Ureter (tissue), 1 donor: ENCODE measurements at regions not wholly inside any gene's neighbourhood (a gene's known extent, or its start where the extent isn't known, plus 50 kb on each side); places are given as distances from the start of the nearest gene placed in this dataset.

Experiments
- DNase-seq: peaks from one replicate; pipeline ENCODE4 v3.0.0-alpha.2; 2020; ENCODE audit warnings: low spot score
- donor health status: DM: yes; HTN: yes; CAD: no.

DNA sequence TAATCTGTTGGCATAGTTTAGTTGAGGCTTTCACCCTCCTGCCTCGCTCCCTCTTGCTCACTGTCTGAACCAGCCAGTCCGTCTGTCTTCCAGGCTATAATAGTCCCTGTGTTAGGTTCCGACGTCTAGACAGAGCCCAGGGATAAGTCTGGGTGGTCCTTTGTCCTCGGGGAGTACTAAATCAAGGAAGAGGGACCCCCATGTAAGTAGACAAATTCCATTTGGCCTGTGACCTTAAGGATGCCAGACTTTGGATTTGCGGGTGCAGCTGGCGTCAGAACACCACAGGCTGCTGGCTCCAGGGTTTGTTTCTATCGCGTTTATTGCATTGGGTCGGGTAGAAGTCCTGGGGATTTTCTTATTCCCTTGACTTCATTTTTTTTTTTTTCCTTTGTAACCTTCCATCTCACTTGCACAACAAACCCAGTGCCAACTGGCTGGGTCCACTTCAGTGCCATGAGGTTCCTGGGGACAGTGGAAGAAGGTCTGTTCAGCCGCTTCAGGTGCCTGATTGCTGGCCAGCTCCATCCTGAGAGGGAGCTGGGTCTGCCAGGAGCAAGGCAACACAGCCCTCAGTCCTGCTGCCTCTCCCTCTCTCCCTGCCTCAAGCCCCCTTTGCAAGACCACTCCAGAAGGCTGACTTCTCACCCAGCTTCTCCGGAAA, 95.4 kb upstream of the KLHL25 start:
- no peak for DNase-seq

DNA sequence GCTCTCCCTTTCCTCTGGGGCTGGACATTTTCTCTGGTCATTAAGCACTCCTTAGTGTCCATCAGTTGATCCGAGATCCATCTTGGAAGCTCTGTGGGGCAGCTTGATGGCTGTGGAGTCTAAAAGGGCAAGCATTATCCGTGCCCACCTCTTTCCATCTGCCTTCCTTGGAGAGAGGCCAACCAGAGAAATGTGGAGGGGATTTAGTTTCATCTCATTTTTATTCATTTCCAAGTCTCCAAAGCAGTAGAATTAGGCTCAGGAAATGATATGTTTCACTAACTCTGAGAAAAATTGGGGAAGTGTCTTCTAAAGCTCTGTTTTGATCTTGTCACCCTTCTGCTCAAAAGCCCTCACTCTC, 95.9 kb upstream of the KLHL25 start:
- no peak for DNase-seq

DNA sequence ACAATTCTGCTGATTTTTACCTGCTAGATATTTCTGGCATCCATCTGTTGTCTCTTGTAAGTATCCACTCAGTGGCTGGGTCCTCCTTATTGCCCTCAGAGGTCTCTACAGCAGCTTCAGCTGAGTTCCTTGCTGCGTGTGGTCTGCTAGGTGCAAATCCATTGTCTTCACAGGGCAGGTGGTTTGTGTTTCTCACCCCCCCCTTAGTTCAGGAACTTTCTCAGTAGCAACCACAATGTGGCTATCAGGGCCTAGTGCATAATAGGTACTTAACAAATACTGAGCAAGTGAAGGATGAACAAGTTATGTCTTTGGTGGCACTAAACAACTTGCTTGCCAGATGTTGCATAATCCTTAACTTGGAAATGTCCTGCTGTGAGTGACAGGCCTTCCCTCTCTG, 96.7 kb upstream of the KLHL25 start:
- DNase-seq = no peak

DNA sequence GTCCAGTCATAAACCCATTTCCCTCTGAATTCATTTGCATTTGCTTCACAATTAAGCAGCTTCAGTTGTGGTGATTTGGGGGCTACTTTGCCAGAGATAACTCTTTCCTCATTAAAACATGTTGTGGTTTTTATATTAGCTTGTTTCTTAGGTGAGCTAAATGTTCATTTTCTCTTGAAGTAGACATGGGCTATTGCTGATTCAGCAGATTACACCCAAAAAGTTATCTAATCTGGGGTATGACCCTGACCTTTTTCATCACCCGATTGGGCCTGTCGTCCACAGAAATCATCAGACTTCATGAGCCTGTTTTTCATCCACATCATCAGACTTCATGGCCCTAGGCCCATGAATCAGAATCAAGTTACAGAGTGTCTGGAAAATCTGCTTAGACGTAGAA, 97.5 kb upstream of the KLHL25 start:
- DNase-seq = no peak

DNA sequence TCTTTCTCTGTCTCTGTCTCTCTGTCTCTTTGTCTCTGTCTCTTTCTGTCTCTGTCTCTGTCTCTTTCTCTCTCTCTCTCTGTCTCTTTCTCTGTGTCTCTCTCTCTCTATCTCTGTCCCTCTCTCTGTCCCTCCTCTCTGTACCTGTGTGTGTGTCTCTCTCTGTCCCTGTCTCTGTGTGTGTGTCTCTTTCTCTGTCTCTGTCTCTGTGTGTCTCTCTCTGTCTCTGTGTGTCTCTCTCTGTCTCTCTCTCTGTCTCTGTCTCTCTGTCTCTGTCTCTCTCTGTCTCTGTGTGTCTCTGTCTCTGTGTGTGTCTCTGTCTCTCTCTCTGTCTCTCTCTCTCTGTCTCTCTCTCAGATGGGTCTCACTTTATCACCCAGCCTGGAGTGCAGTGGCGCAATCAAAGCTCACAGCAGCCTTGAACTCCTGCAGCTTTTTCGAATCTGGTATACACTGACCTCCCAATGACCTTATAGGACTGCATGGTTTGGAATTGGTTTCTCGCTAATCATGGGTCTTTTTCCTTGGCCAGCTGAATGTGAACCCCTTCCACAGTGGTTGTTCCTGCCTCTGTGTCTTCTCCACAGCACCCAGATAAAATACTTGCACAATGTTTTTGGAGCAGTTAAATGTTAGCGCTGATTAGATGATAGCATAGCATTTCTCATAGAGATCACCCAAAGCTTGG, 102.6 kb upstream of the KLHL25 start:
- no peak for DNase-seq

DNA sequence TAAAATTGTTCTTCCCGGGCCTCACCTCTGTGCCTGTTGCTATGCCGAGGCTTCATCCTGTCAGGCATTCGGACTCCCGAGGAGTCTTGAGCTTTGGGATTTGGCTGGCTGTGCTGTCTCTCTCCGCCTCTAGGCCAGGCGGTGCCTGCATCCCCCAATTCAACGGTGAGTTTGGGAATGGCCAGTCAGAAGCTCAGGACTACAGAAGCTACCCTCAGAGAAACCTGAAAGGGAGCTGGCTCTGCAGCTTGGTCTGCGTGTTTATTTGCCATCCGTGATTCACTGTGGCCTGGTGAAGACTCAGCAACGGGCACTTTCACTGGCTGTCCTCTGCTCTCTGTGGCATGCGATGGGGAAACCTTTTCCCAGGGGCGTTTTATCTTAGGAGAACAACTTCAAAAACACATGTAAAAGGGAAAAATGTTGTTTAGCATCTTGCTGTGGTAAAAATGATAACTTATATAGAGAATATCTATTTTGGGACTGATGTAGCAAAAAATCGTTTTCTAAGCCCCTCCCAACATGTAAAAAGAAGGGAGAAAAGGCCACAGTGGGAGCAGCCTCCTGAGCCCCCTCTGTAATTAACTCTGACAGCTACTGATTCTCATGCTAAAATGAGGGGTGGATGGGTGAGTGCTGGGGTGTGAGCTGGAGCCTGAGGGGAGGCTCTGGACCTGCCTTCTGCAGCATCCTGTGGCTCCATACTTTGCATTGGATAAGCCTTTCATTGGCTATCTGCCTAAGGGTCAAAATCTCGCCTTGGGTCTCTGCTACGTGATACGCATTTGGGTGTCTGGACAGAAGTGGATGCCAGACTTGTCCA, 103.4 kb upstream of the KLHL25 start:
- no peak for DNase-seq

DNA sequence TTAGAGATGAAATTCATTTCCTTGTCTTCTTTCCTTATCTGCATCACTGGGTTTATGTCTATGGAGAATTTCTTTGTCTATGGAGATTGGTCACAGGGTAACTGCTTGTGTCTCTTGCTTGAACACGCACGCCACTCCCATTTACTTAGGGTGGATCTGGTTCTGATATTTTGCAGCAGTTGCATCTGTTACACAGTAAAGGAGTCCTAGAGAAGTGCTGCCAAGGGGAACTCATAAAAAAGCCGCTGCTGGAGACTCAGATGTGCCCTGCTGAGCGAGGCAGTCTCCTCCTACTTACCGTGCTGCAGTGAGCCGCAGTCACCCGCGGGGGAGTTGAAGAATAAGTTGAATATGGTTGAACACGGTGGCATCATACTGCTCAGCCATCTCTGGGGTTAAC, 105.2 kb upstream of the KLHL25 start:
- DNase-seq = no peak

DNA sequence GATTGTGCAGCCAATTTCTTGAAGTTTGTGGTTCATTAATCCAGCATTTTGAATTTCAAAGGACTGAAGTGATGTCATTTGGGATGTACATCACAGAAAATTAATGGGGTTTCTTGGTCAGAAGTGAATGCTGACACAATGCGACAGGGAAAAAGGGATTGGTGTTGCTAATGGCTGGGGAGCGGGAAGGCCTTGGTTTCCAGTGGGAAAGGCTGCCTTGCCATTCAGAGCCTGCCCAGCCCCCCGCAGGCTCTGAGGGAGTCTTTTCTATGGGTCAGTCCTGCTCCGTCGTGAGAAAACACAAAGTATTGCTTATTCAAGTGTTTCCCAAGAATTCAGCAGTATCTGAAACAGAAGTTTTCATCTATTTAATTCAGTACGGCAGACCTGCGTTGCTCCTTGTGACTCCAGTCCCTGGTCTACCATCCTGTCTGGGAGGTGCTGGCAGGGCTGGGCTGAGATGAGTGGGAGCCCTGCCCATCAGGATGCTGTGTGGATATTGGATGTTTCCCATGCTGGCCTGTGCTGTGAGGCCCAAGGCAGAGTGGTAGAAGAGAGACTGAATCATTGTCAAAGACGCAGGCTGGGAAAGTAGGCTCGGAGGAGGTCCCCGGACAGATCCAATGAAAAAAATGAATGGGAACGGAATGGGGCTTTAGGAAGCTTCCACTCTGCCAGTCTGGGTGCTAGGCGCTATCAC, 111.2 kb upstream of the KLHL25 start:
- DNase-seq = no peak

DNA sequence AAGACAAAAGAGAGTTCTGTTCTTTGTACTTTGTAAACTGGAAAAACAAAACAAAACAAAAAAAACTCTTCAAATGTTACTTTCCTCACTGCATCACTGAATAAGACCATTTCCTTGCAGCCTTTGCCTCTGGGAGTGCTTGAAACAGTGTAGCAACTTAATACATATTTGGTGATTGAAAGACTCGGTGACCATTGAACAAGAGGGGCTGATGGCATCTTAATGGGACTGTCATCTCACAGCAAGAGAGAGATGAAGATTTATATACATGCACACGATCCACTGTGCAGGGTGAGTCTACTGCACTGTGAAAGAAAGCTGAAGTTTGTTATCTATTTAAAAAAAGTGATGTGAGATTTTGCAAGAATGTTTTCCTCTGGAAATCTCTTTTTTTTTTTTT, 111.9 kb upstream of the KLHL25 start:
- no peak for DNase-seq

DNA sequence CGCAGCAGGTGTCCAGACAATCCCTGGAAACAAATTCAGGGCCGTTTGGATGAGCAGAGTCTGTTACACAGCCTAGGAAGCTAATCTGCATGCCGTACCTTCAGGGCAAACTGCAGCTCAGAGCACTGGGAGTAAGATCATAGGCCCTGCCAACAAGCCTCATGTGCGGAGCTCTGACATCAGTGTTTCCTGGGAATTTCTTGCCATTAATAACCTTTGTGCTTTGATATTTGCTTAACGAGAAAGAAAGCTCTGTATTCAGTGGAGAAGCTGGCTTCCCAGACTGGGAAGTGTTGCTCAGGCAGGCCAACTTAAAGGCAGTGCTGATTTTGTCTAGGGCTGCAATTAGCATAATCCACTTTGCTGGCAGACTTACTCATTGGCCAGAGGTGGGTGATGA, 116.1 kb upstream of the KLHL25 start:
- no peak for DNase-seq

DNA sequence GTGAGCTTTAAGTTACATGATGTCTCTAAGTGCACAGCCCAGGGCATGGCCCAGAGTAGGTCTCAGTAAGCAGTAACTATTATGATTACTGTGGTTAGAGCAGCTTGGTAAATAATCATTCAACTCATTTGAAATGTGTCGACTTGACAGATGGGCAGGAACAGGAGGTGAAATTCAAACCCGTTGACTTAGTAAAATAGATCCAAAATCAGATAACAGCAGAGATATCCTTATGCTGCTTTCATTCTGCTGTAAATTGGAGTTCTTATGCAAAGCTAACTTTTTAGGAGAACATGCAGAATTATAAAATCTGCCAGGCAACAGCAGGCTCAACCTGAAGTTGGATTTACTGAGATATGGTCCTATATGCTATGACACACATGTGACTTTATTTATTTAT, 118.7 kb upstream of the KLHL25 start:
- DNase-seq = no peak

DNA sequence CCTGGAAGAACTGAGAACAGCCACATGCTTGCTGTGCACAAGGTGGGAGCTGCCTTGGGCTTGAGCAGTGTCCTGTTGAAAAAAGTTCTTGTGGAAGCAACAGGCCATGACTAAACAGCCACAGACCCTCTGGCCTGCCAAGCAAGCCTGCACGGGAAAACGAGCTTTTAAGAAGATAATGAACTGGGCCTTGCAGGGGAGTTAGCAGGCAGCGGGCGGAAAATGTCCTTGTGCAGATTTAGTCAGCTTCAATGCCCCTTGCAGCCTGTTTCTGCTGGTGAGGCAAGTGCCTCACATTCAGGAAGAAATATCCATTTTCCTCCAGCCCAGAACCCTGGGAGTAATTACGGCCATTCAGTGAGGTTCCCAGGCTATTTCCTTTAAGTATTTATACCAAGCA, 126.2 kb upstream of the KLHL25 start:
- DNase-seq = no peak

DNA sequence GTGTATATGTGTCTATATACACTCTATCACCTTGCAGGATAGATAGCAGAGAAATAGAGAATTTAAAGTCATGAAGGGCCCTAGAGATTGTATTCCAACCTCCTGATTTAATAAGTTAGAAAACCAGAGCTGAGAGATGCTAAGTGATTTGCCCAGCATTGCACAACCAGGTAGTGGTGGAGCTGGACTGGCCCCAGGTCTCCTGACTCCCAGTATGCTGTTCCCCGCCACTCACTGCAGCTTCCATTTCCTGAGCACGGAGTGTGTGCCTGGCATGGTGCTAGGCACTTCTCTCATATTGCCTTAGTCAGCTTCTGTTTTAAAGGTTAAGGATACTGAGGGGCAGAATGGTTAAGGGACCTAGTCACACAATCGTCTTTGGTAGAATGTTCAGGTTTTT, 129.4 kb upstream of the KLHL25 start:
- no peak for DNase-seq

DNA sequence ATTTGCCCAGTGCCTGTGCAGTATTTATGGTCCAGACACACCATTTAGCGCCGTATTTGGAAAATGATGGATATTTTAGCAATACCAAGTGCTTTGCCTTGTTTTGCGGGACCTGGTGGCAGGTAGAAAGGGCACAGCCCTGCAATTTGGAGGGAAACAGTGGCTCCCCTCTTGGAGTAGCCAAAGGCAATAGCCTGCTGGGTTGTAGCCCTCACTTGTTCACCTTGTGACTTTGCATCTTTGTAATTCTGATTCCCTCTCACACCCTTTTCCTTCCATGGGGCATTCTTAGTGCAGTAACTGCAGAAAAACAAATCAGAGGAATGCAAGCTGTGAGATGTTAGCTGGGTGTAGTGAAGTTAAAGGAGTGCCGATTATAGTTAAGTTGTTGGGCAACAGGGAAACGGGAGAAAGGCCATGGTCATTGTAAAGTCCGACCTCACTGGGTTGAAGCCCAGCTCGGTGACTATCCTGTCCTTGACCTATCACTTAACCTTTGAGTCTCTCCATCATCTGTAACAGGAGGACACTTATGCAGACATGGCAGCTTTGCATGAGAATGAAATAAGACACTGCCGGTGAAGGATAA, 131.0 kb upstream of the KLHL25 start:
- DNase-seq = no peak

DNA sequence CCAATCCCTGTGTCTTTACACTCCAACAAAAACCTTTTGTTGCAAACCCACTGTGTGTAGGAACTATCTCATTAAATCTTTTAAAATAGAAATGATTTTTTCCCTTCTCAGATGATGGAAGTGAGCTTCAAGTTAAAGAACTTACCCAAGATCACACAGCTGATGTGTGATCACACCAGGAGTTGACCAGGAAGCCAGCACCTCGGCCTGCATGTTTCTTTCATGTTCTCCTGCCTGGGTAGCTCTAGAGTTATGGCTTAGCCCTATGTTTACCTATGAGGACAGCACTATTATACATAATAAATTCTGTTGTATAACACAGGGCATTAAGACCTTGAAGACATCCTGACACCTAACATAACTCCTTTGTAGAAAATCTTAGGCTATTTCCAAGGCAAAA, 132.1 kb upstream of the KLHL25 start:
- DNase-seq = no peak

DNA sequence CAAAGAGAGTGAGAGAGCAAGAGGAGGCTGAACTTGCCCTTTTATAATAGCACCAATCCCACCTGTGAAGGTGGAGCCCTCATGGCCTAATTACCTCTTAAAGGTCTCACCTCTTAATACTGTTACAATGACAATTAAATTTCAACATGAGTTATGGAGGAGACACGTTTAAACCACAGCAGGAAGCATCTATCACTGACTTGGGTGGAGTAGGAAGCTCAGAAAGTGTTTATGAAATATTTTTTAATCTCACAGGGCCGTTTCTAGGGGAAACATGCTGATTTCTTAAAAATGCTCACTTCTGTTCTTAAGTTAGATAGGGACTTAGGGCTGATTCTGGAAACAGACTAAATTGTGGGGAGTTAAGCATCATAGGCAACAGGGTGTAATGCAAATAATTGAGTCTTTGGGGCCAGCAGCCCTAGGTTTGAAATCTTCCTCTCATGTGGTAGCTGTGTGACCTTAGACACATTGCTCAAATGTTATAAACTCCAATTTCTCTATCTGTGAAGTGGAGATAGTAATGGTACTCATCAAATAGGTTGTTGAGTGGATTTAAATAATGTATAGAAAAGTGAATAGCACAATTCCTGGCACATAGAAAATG, 133.3 kb upstream of the KLHL25 start:
- no peak for DNase-seq

DNA sequence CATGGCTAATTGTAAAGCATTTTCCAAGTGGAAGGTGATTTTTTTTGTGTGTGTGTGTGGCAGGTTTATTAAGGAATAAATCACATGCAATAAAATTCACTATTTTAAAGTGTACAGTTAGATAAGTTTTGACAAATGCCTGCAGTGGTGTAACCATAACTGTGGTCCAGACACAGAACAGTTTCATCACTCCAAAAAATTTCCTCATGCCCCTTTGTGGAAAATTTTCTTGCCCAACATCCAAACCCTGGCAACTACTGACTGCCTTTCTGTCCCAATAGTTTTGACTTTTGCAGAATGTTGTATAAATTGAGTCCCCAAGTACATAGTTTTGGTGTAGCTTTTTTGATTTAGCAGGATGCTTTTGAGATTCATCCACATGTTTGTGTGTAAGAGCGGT, 135.1 kb upstream of the KLHL25 start:
- no peak for DNase-seq

DNA sequence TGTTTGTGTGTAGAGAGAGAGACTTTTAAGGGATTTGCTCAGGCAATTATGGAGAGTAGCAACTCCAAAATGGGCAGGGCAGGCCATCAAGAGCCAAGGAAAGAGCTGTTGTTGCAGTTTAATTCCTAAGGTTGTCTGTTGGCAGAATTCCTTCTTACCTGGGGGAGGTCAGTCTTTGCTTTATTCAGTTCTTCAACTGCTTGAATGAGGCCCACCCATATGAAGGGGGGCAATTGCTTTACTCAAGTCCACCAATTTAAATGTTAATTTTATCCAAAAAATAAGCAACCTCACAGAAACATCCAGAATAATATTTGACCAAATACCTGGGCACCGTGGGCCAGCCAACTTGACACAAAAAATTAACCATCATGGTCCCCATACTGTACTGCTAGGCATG, 137.7 kb upstream of the KLHL25 start:
- DNase-seq = no peak

DNA sequence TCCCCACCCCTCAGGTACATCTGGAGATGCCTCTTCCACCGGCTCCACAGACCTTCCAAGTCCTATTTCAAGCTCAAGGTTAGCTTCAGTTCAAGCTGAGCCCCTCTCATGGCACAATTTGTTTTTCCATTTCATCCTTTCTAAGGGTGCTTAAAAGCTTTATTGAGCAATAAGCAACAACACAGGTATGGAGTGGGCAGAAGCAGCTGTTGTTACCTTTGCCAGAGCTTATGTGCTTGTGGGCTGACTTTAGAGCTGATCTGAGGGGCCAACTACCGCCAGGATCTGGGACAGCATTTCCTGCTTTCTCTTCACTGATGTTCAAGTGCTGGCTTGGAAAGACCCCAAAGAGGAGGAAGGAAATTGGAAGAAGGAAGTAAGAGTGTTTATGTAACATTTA, 140.0 kb upstream of the KLHL25 start:
- DNase-seq = no peak

DNA sequence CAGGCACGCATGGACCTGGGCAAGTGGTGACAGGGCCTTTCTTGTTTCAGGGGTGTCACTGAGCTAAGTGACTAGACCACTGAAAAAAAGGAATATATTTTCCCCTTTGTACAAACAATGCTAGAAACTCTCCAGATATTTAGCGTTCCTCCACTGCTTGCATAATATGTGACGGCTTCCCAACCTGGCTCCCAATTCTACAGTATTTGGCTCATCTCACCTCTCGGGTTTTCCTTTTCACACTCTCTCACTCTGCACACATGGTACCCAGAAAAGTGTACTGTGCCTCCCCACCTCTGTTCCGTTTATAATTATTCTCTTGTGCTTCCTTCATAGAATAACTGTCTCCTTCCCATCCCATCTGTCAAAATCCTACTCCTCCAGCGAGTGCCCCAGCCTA, 140.5 kb upstream of the KLHL25 start:
- no peak for DNase-seq

DNA sequence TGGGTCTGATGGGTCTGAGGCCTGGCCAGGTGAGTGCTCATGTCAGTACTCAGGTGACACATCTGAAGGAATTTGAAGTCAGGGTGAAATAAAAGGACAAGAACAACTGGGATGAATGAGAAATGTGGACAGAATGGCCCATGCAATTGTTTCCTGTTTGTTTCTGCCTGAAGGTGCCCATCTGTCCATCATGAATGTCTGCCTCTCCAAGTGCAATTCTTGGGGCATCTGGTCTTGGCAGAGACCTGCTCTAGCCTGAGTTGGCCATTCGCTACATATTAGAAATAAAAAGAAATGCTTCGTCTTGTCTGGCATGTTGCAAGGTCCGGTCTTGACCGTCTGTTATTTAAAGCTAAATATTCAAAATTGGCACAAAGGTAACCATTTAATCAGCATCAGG, 142.0 kb upstream of the AGBL1 start:
- no peak for DNase-seq
